Activated CD8-positive, alpha-beta T cell treated with anti-CD3 and anti-CD28 coated beads, Interleukin-2, amount 10 ng/mL, durations not matched to agents 7 days and 5 days (primary cell): ENCODE measurements at regions not wholly inside any gene's neighbourhood (a gene's known extent, or its start where the extent isn't known, plus 50 kb on each side); places are given as distances from the start of the nearest gene placed in this dataset.

Source experiments
- ATAC-seq: fragments of 150-1000 bp; cut with Tn5 transposase; one replicate; pipeline ENCODE4 v1.10.0; 2021; ENCODE audit warnings: moderate library complexity
- CTCF ChIA-PET: fragments of 350-600 bp; sonication (Branson Sonifier 250); formaldehyde crosslinking; loops from one replicate; lab custom pipeline; 2021; ENCODE audit warnings: antibody characterized with exemption; lab: Charles Lee
- POLR2A ChIA-PET: fragments of 350-600 bp; sonication (Branson Sonifier 250); formaldehyde crosslinking; loops from one replicate; lab custom pipeline; 2021; ENCODE audit warnings: antibody characterized with exemption; lab: Charles Lee
- DNase-seq: peaks from one replicate; pipeline ENCODE4 v3.0.0-alpha.2; 2020
- H3K27ac Mint-ChIP-seq: one replicate; pipeline ENCODE4 v1.8.0; 2021; ENCODE audit warnings: mild to moderate bottlenecking, mixed read lengths
- H3K27me3 Mint-ChIP-seq: one replicate; pipeline ENCODE4 v1.8.0; 2021; ENCODE audit warnings: low read depth, mixed read lengths
- H3K36me3 Mint-ChIP-seq: one replicate; pipeline ENCODE4 v1.8.0; 2021; ENCODE audit warnings: low read depth, mixed read lengths
- H3K4me1 Mint-ChIP-seq: one replicate; pipeline ENCODE4 v1.8.0; 2021; ENCODE audit warnings: low read depth, mixed read lengths
- H3K4me3 Mint-ChIP-seq: one replicate; pipeline ENCODE4 v1.8.0; 2021; ENCODE audit warnings: mild to moderate bottlenecking, mixed read lengths
- H3K9me3 Mint-ChIP-seq: one replicate; pipeline ENCODE4 v1.8.0; 2022; ENCODE audit warnings: mixed read lengths; ENCODE audit not compliant: insufficient read depth

- CTCF ChIA-PET: no interaction called here
- no peaks in the 10 kb centered on the region for H3K4me1 Mint-ChIP-seq
- H3K27me3 Mint-ChIP-seq: no peaks in the 10 kb centered on the region
- no peak overlapping the region for H3K4me3 Mint-ChIP-seq
- no peaks in the 10 kb centered on the region for H3K9me3 Mint-ChIP-seq
- H3K27ac Mint-ChIP-seq: no peak overlapping the region
- POLR2A ChIA-PET: no interaction called here
- no peaks in the 10 kb centered on the region for H3K36me3 Mint-ChIP-seq
- ATAC-seq: no peak
- no peak for DNase-seq
These were observed 720.3 kb upstream of the ID2 start for GRCh38 chr2:7961550-7961949.

DNA sequence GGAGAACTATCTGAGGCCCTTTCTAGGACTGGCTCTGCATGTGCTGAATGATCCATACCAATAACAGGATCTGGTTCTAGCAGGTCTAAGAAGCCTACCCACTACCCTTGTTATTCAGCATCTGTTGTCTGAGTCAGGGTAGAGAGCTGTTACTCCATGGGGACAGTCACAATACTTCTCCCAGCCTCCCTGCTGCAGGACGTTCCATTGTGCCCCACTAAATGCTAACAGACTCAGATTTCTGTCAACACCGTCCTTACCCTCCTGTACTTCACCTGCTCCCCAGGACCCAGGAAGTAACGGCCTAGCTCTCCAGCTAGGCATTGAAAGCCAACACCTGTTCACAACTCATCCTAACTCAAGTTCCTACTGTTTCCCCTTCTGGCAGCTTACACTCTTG lies 719.7 kb upstream of the ID2 start:
- DNase-seq (no peak), ATAC-seq (no peak)
- no peak overlapping the region for H3K27ac Mint-ChIP-seq
- no peaks in the 10 kb centered on the region for H3K4me1 Mint-ChIP-seq
- POLR2A ChIA-PET: no interaction called here
- no peaks in the 10 kb centered on the region for H3K9me3 Mint-ChIP-seq
- H3K4me3 Mint-ChIP-seq: no peak overlapping the region
- peaks cover 5% of the 10 kb centered on the region for H3K27me3 Mint-ChIP-seq
- H3K36me3 Mint-ChIP-seq: no peaks in the 10 kb centered on the region
- CTCF ChIA-PET: no interaction called here

DNA sequence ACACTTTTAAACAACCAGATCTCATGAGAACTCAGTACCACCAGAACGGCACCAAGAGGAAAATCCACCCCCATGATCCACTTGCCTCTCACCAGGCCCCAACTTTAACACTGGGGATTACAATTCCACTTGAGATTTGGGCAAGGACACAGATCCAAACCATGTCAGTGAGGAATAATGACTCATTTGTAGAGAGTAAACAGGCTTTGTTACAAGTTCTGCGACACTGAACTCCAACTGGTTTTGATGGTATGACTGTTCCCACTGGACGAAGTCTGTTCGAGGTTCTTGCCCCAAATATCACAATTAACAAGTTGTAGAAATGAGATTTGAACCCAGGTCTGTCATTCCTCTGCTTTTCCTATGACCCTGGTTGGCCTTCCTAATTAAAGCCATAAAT lies 718.1 kb upstream of the ID2 start:
- peaks cover 6% of the 10 kb centered on the region for H3K27me3 Mint-ChIP-seq
- ChIA-PET CTCF (no interaction called here), POLR2A (no interaction called here)
- no peak overlapping the region for H3K27ac Mint-ChIP-seq
- no peaks in the 10 kb centered on the region for H3K36me3 Mint-ChIP-seq
- DNase-seq (no peak), ATAC-seq (no peak)
- H3K4me3 Mint-ChIP-seq: no peak overlapping the region
- H3K4me1 Mint-ChIP-seq: no peaks in the 10 kb centered on the region
- H3K9me3 Mint-ChIP-seq: no peaks in the 10 kb centered on the region

- H3K4me3 Mint-ChIP-seq: no peak overlapping the region
- no peaks in the 10 kb centered on the region for H3K9me3 Mint-ChIP-seq
- no peak for ATAC-seq
- peaks cover 6% of the 10 kb centered on the region for H3K27me3 Mint-ChIP-seq
- POLR2A ChIA-PET: no interaction called here
- no peak overlapping the region for H3K27ac Mint-ChIP-seq
- H3K36me3 Mint-ChIP-seq: no peaks in the 10 kb centered on the region
- H3K4me1 Mint-ChIP-seq: no peaks in the 10 kb centered on the region
- CTCF ChIA-PET: no interaction called here
- no peak for DNase-seq
These were observed 715.8 kb upstream of the ID2 start for GRCh38 chr2:7966032-7966431.

DNA sequence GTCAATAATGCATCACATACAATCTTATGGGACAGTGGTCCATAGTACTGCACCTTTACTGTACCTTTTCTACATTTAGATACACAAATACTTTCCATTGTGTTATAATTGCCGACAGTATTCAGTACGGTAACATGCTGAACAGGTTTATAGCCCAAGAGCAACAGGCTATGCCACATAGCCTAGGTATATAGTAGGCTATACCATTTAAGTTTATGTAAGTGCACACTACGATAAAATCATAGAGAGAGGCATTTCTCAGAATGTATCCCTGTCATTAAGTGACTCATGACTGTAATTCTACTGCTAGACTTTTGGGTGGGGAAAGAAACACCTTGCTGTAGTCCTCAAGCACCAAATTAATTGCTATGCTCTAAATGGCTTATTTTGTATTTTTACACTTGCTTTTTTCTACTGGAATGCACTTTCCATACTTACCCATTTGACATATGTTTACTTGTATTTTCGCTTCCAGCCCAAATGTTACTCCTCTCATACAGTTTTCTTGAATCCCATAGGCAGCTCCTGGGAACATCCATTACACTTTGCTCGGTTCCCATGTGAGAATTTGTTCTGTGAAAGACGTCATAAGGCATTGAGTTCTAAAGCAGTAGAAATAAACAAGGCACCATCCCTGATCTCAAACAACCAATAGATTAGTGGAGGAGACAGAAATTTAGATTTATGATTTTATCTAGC lies 714.0 kb upstream of the ID2 start:
- Mint-ChIP-seq H3K4me3 (no peak overlapping the region), H3K27me3 (peaks cover 6% of the 10 kb centered on the region), H3K27ac (no peak overlapping the region), H3K36me3 (no peaks in the 10 kb centered on the region), H3K4me1 (no peaks in the 10 kb centered on the region), H3K9me3 (no peaks in the 10 kb centered on the region)
- DNase-seq (no peak), ATAC-seq (no peak)
- CTCF ChIA-PET: no interaction called here
- POLR2A ChIA-PET: no interaction called here

GRCh38 chr2:7969756-7970515 lies 711.9 kb upstream of the ID2 start:
- H3K4me3 Mint-ChIP-seq: no peak overlapping the region
- CTCF ChIA-PET: no interaction called here

DNA sequence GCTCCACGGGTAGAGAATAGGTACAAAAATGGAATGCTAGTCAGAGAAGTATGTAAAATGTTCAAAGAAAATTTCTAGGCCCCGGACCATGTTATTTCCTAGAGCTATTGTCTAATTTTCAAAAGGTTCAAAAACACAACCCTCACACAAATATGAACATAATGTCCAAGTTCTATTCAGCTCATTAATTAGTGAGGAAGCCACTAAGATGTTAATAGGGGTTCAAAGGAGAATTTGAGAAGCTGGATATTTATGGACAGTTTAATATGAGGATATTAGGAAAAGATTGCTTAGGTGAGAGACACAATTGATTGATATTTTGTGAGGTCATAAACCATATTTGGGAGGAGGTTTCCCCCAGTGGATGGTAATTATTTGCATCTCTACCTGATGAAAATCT lies 710.6 kb upstream of the ID2 start:
- Mint-ChIP-seq H3K36me3 (no peaks in the 10 kb centered on the region), H3K9me3 (no peaks in the 10 kb centered on the region), H3K4me1 (no peaks in the 10 kb centered on the region), H3K4me3 (no peak overlapping the region), H3K27me3 (peaks cover 15% of the 10 kb centered on the region), H3K27ac (no peak overlapping the region)
- no peak for ATAC-seq
- DNase-seq: no peak
- ChIA-PET POLR2A (no interaction called here), CTCF (interaction anchor here (1.3 to 1.5 kb wide), 2 partner anchors 18 to 51 kb away, joined by 3 to 5 read pairs; no protein-coding TSS in a partner anchor)

More at GRCh38 chr2:7969756-7970515, 711.9 kb upstream of the ID2 start:
- H3K27me3 Mint-ChIP-seq: peaks cover 14% of the 10 kb centered on the region
- no peaks in the 10 kb centered on the region for H3K36me3 Mint-ChIP-seq
- ATAC-seq (no peak), DNase-seq (no peak)
- no peaks in the 10 kb centered on the region for H3K4me1 Mint-ChIP-seq
- POLR2A ChIA-PET: no interaction called here
- H3K27ac Mint-ChIP-seq: no peak overlapping the region
- H3K9me3 Mint-ChIP-seq: no peaks in the 10 kb centered on the region

- Mint-ChIP-seq H3K36me3 (no peaks in the 10 kb centered on the region), H3K4me3 (no peak overlapping the region), H3K4me1 (no peaks in the 10 kb centered on the region), H3K9me3 (no peaks in the 10 kb centered on the region), H3K27me3 (peaks cover 13% of the 10 kb centered on the region), H3K27ac (no peak overlapping the region)
- ChIA-PET POLR2A (no interaction called here), CTCF (interaction anchor here (1.3 to 1.5 kb wide), 2 partner anchors 19 to 51 kb away, joined by 3 to 5 read pairs; no protein-coding TSS in a partner anchor)
- DNase-seq (no peak), ATAC-seq (no peak)
These were observed 710.0 kb upstream of the ID2 start for GRCh38 chr2:7971841-7972240.

DNA sequence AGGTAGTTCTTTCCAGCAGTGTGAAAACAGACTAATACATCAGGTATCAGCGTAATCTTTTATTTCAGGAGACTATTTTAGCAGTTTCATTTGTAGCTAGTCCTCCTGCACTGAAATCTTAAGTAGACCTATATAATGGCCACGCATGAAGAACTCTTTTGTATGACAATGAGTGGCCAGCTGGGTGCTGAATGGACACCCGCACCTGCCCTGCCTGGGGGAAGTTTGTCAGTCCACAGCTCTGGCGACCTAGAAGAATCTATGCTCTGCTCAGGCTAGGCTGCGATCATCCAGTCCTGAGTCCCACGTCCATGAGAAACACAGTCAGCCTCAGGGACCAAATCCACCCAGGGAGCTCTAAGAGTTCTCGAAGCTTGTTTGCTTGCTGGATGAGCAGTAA lies 709.2 kb upstream of the ID2 start:
- no peak overlapping the region for H3K27ac Mint-ChIP-seq
- ATAC-seq: no peak
- no peak overlapping the region for H3K4me3 Mint-ChIP-seq
- CTCF ChIA-PET: interaction anchor here (1.3 kb wide), 2 partner anchors 24 to 50 kb away, joined by 3 read pairs; no protein-coding TSS in a partner anchor
- no peak for DNase-seq
- H3K4me1 Mint-ChIP-seq: no peaks in the 10 kb centered on the region
- H3K36me3 Mint-ChIP-seq: no peaks in the 10 kb centered on the region
- no peaks in the 10 kb centered on the region for H3K9me3 Mint-ChIP-seq
- POLR2A ChIA-PET: no interaction called here
- peaks cover 9% of the 10 kb centered on the region for H3K27me3 Mint-ChIP-seq

DNA sequence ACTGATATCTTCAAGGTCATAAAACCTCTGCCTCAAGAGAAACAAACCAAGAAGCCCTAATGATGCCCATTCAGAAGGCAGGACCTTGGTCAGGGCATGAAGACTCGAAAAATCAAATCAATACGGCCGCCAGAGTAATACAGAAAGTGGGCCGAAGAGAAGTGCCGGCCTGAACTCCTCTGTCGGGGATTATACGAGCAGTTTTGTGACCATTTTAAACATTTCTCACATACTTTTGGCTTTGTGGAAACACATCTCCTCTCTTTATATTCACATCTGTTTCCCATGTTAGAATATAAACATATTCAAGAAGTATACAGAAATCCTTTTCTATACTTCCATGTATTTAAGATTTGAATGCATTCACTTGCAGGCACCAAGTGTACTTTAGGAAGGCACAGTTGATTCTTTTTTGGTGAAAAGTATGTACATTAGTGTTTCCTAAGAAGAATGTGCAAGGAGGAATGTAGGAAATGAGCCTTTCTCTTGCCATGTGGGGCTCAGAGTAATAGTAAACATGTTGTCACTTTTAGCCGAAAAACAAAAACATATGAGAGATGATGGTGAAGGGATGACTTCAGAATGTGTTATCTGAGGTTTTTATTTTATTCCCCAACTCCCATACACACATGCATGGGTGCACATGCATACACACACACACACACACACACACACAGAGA lies 707.9 kb upstream of the ID2 start:
- POLR2A ChIA-PET: no interaction called here
- CTCF ChIA-PET: no interaction called here
- Mint-ChIP-seq H3K4me3 (no peak overlapping the region), H3K4me1 (peaks cover 7% of the 10 kb centered on the region), H3K27ac (no peak overlapping the region), H3K9me3 (no peaks in the 10 kb centered on the region), H3K27me3 (peaks cover 9% of the 10 kb centered on the region), H3K36me3 (no peaks in the 10 kb centered on the region)
- DNase-seq (no peak), ATAC-seq (no peak)

DNA sequence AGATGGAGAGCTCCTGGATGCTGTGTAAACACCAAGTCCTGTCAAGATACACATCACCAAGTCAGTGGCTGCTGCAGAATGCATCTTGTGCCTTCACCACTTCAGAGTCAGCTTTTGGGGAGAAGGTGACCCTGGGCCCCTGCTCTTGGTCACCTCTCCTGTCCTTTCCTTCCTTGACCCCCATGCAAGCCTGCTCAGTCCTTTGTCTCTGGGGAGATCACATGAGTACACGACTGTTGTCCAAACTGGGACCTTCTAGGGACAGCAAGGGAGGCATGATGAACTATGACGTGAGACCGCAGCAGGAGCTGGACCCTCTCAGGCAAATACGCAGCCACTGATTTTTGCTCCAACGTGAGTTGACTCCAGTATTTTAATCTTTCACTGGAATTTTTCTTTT lies 706.9 kb upstream of the ID2 start:
- H3K4me1 Mint-ChIP-seq: peaks cover 7% of the 10 kb centered on the region
- H3K9me3 Mint-ChIP-seq: no peaks in the 10 kb centered on the region
- H3K36me3 Mint-ChIP-seq: no peaks in the 10 kb centered on the region
- ATAC-seq (no peak), DNase-seq (no peak)
- CTCF ChIA-PET: interaction anchor here (0.7 kb wide), 1 partner anchor 236 kb away, joined by 3 read pairs; no protein-coding TSS in a partner anchor
- H3K27me3 Mint-ChIP-seq: peaks cover 9% of the 10 kb centered on the region
- no peak overlapping the region for H3K27ac Mint-ChIP-seq
- H3K4me3 Mint-ChIP-seq: no peak overlapping the region
- POLR2A ChIA-PET: no interaction called here

- Mint-ChIP-seq H3K27me3 (peaks cover 9% of the 10 kb centered on the region), H3K9me3 (no peaks in the 10 kb centered on the region), H3K4me3 (no peak overlapping the region), H3K36me3 (no peaks in the 10 kb centered on the region), H3K4me1 (peaks cover 7% of the 10 kb centered on the region), H3K27ac (no peak overlapping the region)
- ChIA-PET POLR2A (no interaction called here), CTCF (interaction anchor here (1.1 kb wide), 1 partner anchor 128 kb away, joined by 3 read pairs; no protein-coding TSS in a partner anchor)
- ATAC-seq (no peak), DNase-seq (no peak)
These were observed 705.6 kb upstream of the ID2 start for GRCh38 chr2:7976206-7976605.
